BLaER1 treated with 17β-estradiol and CSF1 and Interleukin-3, amounts not matched to agents 10 nM and 100 nM (cell line): ENCODE measurements at regions not wholly inside any gene's neighbourhood (a gene's known extent, or its start where the extent isn't known, plus 50 kb on each side); places are given as distances from the start of the nearest gene placed in this dataset.

ENCODE experiments used
- H3K27ac ChIP-seq, 11 experiments: shearing (Covaris generic); formaldehyde crosslinking; 2 replicates each; pipeline ENCODE4 v1.8.1; 2022
- H3K27me3 ChIP-seq, 11 experiments: shearing (Covaris generic); formaldehyde crosslinking; 2 replicates each; pipeline ENCODE4 v1.8.1; 2022
- H3K36me3 ChIP-seq, 11 experiments: shearing (Covaris generic); formaldehyde crosslinking; 2 replicates each; pipeline ENCODE4 v1.8.1; 2022
- H3K4me1 ChIP-seq, 10 experiments: shearing (Covaris generic); formaldehyde crosslinking; 2 replicates each; pipeline ENCODE4 v1.8.1; 2022
- H3K4me2 ChIP-seq, 11 experiments: shearing (Covaris generic); formaldehyde crosslinking; 2 replicates each; pipeline ENCODE4 v1.8.1; 2022
- H3K4me3 ChIP-seq, 10 experiments: shearing (Covaris generic); formaldehyde crosslinking; 2 replicates each; pipeline ENCODE4 v1.8.1; 2022
- H3K9ac ChIP-seq, 11 experiments: shearing (Covaris generic); formaldehyde crosslinking; 2 replicates each; pipeline ENCODE4 v1.8.1; 2022
- H3K9me3 ChIP-seq, 11 experiments: shearing (Covaris generic); formaldehyde crosslinking; replicated peaks in 1 of 11; 2 replicates each; pipeline ENCODE4 v1.8.1; 2022
- H4K20me1 ChIP-seq, 11 experiments: shearing (Covaris generic); formaldehyde crosslinking; 2 replicates each; pipeline ENCODE4 v1.8.1; 2022
- Cebpa-rat ChIP-seq, 11 experiments: shearing (Covaris generic); IDR thresholded peaks; 2 replicates each; pipeline ENCODE4 v1.8.1; 2022

DNA sequence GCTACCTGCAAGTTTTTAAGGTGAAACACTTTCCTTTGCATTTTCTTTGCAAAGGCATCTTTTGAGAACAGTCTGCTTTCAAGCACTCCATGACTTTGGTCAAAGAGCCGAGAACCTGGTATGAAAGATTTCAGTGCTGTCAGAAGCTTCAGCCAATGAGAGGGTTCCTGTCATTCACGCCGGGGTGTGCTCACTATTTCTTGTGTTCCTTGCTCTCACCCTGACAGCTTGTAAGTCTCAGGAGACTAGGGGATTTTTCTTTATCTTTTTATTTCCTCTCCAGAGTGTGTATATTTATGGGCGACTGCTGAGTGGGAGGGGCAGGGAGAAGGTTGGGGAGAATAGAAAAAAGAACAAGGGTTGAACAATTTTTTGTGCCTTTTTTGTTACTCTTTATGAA lies 334.0 kb downstream of the PSAT1 start:
- Histone ChIP-seq H3K36me3 (no peaks in the 10 kb centered on the region), H3K4me3 (no peak overlapping the region), H3K9ac (no peak overlapping the region), H3K4me1 (peaks cover 5 to 31% (median 26%) of the 10 kb centered on the region in 10 experiments; a peak in 17 of 20 replicates), H3K9me3 (no peaks in the 10 kb centered on the region), H4K20me1 (no peaks in the 10 kb centered on the region), H3K27me3 (peaks cover 0 to 9% (median 0%) of the 10 kb centered on the region in 11 experiments; a peak in 1 of 22 replicates), H3K27ac (no peak overlapping the region), H3K4me2 (peak overlapping the region in 10 of 11 experiments; percentile 19 to 90 (median 72); a peak in 21 of 22 replicates)
- no peak for TF ChIP-seq Cebpa-rat (IDR thresholded peaks at IDR 0.05)

DNA sequence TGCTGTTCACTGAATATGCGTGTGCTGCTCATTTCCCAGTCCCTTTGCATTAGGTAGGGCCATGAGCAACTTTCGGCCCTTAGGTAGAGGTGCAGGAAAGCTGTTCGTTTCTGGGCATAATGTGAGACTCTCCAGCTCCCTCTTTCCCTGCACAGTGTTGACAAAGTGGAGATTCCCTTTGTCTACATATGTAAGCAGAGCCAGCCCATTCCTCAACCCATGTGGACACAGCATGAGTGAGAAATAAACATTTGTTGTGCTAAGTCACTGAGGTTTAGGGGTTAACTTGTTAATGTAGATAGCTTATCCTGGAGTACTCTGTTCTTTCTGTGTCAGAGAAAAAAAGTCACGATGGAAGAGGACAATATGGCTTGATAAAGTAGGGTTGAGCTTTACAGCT lies 343.8 kb downstream of the PSAT1 start:
- Histone ChIP-seq H3K27me3 (no peaks in the 10 kb centered on the region), H3K4me2 (no peak overlapping the region), H3K4me1 (no peaks in the 10 kb centered on the region), H3K36me3 (no peaks in the 10 kb centered on the region), H3K27ac (no peak overlapping the region), H4K20me1 (no peaks in the 10 kb centered on the region), H3K9ac (no peak overlapping the region), H3K4me3 (no peak overlapping the region), H3K9me3 (peaks cover 0 to 13% (median 9%) of the 10 kb centered on the region in 11 experiments; a peak in 18 of 22 replicates)
- no peak for TF ChIP-seq Cebpa-rat (IDR thresholded peaks at IDR 0.05)

- no peaks in the 10 kb centered on the region for H3K27me3 ChIP-seq
- H3K4me1 ChIP-seq: no peaks in the 10 kb centered on the region
- no peaks in the 10 kb centered on the region for H4K20me1 ChIP-seq
- H3K27ac ChIP-seq: no peak overlapping the region
- no peaks in the 10 kb centered on the region for H3K36me3 ChIP-seq
- no peak overlapping the region for H3K9ac ChIP-seq
- no peak overlapping the region for H3K4me2 ChIP-seq
- no peak for TF ChIP-seq Cebpa-rat (IDR thresholded peaks at IDR 0.05)
- peaks cover 7 to 33% (median 23%) of the 10 kb centered on the region in 11 experiments; a peak in 21 of 22 replicates for H3K9me3 ChIP-seq
- no peak overlapping the region for H3K4me3 ChIP-seq
Observed at GRCh38 chr9:78644359-78644758, 347.4 kb downstream of the PSAT1 start.

GRCh38 chr9:78654324-78654723 lies 357.4 kb downstream of the PSAT1 start:
- H3K36me3 ChIP-seq: no peaks in the 10 kb centered on the region
- H3K27ac ChIP-seq: no peak overlapping the region
- no peak overlapping the region for H3K4me2 ChIP-seq
- H3K27me3 ChIP-seq: no peaks in the 10 kb centered on the region
- no peaks in the 10 kb centered on the region for H4K20me1 ChIP-seq
- no peak for TF ChIP-seq Cebpa-rat (IDR thresholded peaks at IDR 0.05)
- H3K4me1 ChIP-seq: no peaks in the 10 kb centered on the region
- H3K9ac ChIP-seq: no peak overlapping the region
- no peak overlapping the region for H3K4me3 ChIP-seq
- no peaks in the 10 kb centered on the region for H3K9me3 ChIP-seq

GRCh38 chr9:78663369-78663768 lies 366.4 kb downstream of the PSAT1 start:
- Histone ChIP-seq H3K4me1 (peaks cover 0 to 18% (median 0%) of the 10 kb centered on the region in 10 experiments; a peak in 5 of 20 replicates), H3K4me3 (no peak overlapping the region), H3K9ac (no peak overlapping the region), H4K20me1 (no peaks in the 10 kb centered on the region), H3K27me3 (no peaks in the 10 kb centered on the region), H3K9me3 (no peaks in the 10 kb centered on the region), H3K4me2 (peak overlapping the region in 2 of 11 experiments; percentile 8 to 60; a peak in 3 of 22 replicates), H3K27ac (no peak overlapping the region), H3K36me3 (no peaks in the 10 kb centered on the region)
- TF ChIP-seq Cebpa-rat (IDR thresholded peaks at IDR 0.05): no peak

- H4K20me1 ChIP-seq: no peaks in the 10 kb centered on the region
- no peaks in the 10 kb centered on the region for H3K9me3 ChIP-seq
- H3K4me2 ChIP-seq: no peak overlapping the region
- no peak overlapping the region for H3K9ac ChIP-seq
- H3K27ac ChIP-seq: no peak overlapping the region
- no peaks in the 10 kb centered on the region for H3K36me3 ChIP-seq
- TF ChIP-seq Cebpa-rat (IDR thresholded peaks at IDR 0.05): no peak
- H3K27me3 ChIP-seq: no peaks in the 10 kb centered on the region
- H3K4me3 ChIP-seq: no peak overlapping the region
- H3K4me1 ChIP-seq: peaks cover 0 to 18% (median 0%) of the 10 kb centered on the region in 10 experiments; a peak in 5 of 20 replicates
Observed at GRCh38 chr9:78664370-78664769, 367.4 kb downstream of the PSAT1 start.

DNA sequence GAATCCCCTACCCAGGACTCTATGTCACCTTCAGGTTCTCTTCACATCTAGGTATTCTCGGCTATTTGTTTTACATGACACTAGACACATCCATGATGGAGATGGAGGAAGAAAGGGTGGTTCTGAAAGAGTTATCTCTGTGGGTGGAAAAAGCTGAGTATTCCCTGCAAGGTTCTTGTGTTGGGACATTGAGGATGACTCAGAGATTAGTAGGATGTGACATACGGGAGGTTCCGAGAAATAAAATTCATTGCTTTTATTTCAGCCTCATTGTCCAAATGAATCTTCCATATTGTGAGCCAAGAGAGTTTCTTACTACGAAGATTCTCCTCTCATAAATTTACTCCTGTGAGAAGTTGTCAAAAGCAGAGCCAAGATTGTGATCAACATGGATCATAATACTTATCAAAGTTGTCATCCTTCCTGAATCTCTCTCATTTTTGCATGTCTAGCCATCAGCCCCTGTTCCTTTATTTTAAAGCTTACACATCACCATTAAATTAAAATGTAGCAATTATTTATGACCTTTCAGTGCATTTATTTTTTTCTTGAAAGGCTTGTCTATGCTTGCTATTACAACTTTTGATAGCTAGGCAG lies 370.0 kb downstream of the PSAT1 start:
- Histone ChIP-seq H3K36me3 (no peaks in the 10 kb centered on the region), H3K9me3 (no peaks in the 10 kb centered on the region), H4K20me1 (no peaks in the 10 kb centered on the region), H3K4me1 (peaks cover 0 to 18% (median 0%) of the 10 kb centered on the region in 10 experiments; a peak in 5 of 20 replicates), H3K4me2 (no peak overlapping the region), H3K9ac (no peak overlapping the region), H3K4me3 (no peak overlapping the region), H3K27me3 (no peaks in the 10 kb centered on the region), H3K27ac (no peak overlapping the region)
- TF ChIP-seq Cebpa-rat (IDR thresholded peaks at IDR 0.05): no peak

DNA sequence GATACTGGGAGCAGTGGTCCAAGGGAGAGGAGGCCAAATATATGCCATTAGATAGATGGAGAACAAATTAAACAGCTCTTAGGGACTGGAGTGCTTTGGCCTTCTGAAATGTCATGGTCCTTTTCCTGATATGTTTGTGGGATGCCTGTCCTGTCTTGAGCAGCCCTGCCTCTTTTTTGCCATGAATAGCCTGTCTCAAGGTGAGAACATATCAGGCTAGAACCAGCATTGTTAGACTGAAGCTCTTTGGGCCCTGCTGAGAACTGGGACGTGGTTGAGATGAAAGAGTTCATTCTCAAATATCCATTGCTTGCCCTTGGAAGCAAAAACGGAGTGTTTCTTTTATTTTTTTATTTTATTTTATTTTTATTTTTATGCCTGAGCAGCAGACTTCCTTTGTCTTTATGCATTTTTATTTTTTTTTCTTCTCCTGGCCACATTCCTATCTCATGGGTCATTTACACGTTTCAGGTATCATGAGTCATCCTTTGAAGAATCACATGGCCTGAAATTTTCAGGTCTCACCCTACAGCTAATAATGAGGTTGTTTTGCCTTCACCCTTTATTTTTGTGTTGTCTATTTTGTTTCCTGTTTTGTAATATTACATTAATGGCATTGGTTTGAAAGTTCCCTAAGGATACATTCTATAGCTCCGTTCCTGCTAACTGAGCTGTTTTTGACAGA lies 371.4 kb downstream of the PSAT1 start:
- TF ChIP-seq Cebpa-rat (IDR thresholded peaks at IDR 0.05): no peak
- no peaks in the 10 kb centered on the region for H3K36me3 ChIP-seq
- no peak overlapping the region for H3K4me2 ChIP-seq
- H3K9ac ChIP-seq: no peak overlapping the region
- peaks cover 0 to 13% (median 0%) of the 10 kb centered on the region in 10 experiments; a peak in 5 of 20 replicates for H3K4me1 ChIP-seq
- H4K20me1 ChIP-seq: no peaks in the 10 kb centered on the region
- H3K27ac ChIP-seq: no peak overlapping the region
- no peaks in the 10 kb centered on the region for H3K9me3 ChIP-seq
- no peaks in the 10 kb centered on the region for H3K27me3 ChIP-seq
- no peak overlapping the region for H3K4me3 ChIP-seq

DNA sequence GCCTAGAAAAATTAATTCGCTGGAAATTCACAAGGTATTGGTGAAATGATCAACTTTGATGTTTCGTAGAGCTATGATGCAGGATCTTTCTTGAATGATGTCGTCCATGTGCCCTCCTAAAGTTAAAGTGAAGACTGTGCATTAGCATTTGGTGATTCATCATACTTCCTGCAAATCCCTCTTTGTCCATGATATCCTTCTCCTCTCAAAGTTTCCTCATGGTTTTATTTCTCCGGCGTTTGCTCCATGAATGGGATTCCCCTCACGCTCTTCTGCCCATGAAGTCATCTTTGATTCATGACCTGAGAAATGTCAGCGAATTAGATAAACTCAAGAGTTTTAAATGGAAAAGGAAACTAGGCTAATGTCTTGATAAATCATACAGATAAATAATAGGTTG lies 372.7 kb downstream of the PSAT1 start:
- Histone ChIP-seq H3K27ac (no peak overlapping the region), H4K20me1 (no peaks in the 10 kb centered on the region), H3K36me3 (no peaks in the 10 kb centered on the region), H3K9me3 (no peaks in the 10 kb centered on the region), H3K27me3 (no peaks in the 10 kb centered on the region), H3K4me1 (0 out of 20 replicates have a peak, but pooled peaks cover 0 to 6% (median 0%) of the 10 kb centered on the region in 10 experiments), H3K4me2 (no peak overlapping the region), H3K4me3 (no peak overlapping the region), H3K9ac (no peak overlapping the region)
- no peak for TF ChIP-seq Cebpa-rat (IDR thresholded peaks at IDR 0.05)

- no peaks in the 10 kb centered on the region for H3K9me3 ChIP-seq
- H3K27me3 ChIP-seq: no peaks in the 10 kb centered on the region
- no peaks in the 10 kb centered on the region for H3K36me3 ChIP-seq
- no peaks in the 10 kb centered on the region for H4K20me1 ChIP-seq
- TF ChIP-seq Cebpa-rat (IDR thresholded peaks at IDR 0.05): no peak
- H3K9ac ChIP-seq: no peak overlapping the region
- no peak overlapping the region for H3K27ac ChIP-seq
- 0 out of 20 replicates have a peak, but pooled peaks cover 0 to 6% (median 0%) of the 10 kb centered on the region in 10 experiments for H3K4me1 ChIP-seq
- H3K4me3 ChIP-seq: no peak overlapping the region
- no peak overlapping the region for H3K4me2 ChIP-seq
Observed at GRCh38 chr9:78671785-78672184, 374.9 kb downstream of the PSAT1 start.
